ENCODE measurements at regions not wholly inside any gene's neighbourhood (a gene's known extent, or its start where the extent isn't known, plus 50 kb on each side); places are given as distances from the start of the nearest gene placed in this dataset.

DNA sequence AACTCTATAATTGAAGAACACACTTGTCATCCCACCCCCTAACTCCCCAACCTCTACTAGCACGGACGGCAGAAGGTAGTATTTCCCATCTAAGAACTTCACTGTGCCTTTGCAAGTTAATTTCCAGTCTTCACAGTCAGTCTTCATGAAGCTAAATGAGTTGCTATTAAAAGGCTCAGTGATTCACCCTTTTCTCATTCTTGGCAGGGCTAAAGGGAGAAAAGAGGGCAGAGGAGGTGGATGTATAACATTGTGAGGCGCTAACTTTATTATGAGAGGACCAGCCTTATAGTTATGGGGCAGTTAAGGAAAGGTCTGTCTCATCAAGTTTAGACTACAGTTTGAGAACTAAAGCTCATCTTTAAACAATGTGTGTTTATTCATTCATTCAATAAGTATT, 161.0 kb upstream of the S100G start:
- DNase-seq (ENCODE audit: extremely low read depth in 1 of 2, low read depth in 1 of 2), result no peak

DNA sequence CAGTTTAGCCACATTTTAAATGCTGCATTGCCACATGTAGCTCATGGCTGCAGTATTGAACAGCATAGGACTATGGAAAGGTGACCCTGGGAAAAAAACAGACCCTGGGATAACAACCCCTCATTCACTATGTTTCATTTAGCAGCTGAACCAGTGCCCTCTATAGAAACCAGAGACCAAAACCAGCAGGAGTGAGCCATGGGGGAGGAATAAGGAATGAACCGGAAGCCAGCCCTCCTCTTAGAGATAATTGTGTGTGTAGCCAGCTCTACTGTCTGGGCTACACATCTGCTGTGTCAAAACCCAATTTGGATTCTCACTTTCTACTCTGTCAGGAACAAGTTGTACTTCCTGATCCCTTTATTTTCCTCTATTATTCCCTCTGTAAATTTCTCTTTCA, 158.5 kb upstream of the S100G start:
- DNase-seq (ENCODE audit: extremely low read depth in 1 of 2, low read depth in 1 of 2), result no peak

DNA sequence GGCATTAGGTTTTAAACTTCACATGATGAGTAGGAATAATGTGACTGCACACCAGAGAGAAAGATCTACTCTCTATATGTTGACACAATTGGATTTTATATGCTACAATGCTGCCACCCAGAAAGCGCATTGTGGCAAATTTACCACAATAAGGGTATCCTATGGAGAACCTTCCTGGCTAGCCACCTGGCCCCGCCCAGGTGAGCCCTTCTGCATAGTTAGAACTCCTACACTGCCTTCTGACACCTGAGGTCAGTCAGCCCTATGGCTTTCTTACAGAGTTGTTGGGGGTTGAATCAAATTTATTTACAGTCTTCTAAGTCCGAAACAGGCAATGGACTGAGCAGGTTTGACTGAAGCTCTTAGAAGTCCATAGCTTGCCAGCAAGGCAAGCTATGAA, 153.8 kb upstream of the S100G start:
- no peak for DNase-seq (ENCODE audit: extremely low read depth in 1 of 2, low read depth in 1 of 2)

DNA sequence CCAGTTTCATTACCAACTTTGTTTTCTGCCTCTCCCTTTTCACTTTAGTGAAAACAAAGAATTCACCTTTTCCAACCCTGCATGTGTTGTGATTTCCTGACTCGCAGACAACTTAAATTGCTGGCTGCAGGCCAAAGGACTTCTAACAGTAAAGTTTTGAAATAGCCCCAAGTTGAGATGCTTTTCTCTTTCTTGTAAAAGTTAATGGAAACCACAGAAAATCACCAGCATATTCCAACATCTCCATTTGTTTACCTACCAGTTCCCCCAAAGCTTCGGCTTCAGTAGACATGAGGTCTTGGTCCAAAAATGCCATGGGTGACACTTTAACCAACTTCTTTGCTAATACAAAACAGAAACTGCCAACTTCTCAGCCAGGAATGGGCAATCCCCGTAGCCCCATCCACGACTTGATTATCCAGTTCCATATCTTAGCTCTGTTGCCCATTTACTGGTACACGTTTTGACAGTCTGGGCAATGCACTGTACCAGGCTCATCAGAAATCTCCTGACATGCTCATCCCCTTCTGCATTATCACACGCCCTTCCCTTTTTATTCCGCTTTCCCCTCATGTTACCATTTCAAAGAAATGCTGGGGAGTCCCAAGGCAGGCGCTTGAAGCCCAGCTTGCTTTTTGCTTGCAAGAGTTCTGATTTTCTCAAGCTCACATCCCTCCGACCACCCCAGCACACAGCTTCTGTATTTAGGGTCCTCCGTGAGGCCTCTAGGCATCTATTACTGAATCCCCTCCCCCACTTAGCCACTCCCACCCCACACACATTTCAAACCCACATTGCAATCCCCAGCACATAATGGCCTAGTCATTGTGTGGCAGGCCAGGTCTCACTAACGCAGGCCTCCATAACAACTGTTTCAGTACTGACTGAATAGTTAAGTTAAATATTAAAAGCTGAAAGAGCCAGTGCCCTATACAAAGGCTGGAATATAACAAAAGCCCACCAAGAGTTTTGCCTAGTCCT, 137.9 kb upstream of the S100G start:
- no peak for DNase-seq (ENCODE audit: extremely low read depth in 1 of 2, low read depth in 1 of 2)

GRCh38 chrX:16516232-16516876, 133.6 kb upstream of the S100G start:
- DNase-seq (ENCODE audit: extremely low read depth in 1 of 2, low read depth in 1 of 2), result no peak

- no peak for DNase-seq (ENCODE audit: extremely low read depth in 1 of 2, low read depth in 1 of 2)
These were observed 132.8 kb upstream of the S100G start for GRCh38 chrX:16517039-16517605.

- DNase-seq (ENCODE audit: extremely low read depth in 1 of 2, low read depth in 1 of 2), result no peak
These were observed 131.8 kb upstream of the S100G start for GRCh38 chrX:16518131-16518530.

- no peak for DNase-seq (ENCODE audit: extremely low read depth in 1 of 2, low read depth in 1 of 2)
These were observed 125.6 kb upstream of the S100G start for GRCh38 chrX:16524316-16524715.

- DNase-seq (ENCODE audit: extremely low read depth in 1 of 2, low read depth in 1 of 2), result no peak
These were observed 124.0 kb upstream of the S100G start for GRCh38 chrX:16526003-16526402.

DNA sequence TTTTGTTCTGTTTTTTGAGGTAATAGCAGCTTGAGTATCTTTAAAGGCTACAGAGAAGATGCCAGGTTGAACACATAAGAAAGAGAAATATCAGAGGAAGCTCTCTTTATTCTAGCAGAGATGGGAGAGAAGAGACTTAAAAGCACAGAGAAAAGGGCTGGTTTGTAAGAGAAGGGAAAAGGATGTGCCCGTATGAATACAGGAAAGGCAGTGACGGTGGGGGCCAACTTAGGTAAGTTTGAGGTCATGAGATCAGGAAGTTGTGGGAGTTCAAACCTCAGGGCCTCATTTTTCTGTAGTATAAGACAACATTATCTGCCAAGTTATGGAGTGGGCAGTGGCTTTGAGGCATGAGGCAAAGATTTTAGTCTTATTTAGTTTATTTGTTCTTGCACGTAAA, 121.3 kb upstream of the S100G start:
- no peak for DNase-seq (ENCODE audit: extremely low read depth in 1 of 2, low read depth in 1 of 2)
